ENCODE measurements at regions not wholly inside any gene's neighbourhood (a gene's known extent, or its start where the extent isn't known, plus 50 kb on each side); places are given as distances from the start of the nearest gene placed in this dataset.

DNA sequence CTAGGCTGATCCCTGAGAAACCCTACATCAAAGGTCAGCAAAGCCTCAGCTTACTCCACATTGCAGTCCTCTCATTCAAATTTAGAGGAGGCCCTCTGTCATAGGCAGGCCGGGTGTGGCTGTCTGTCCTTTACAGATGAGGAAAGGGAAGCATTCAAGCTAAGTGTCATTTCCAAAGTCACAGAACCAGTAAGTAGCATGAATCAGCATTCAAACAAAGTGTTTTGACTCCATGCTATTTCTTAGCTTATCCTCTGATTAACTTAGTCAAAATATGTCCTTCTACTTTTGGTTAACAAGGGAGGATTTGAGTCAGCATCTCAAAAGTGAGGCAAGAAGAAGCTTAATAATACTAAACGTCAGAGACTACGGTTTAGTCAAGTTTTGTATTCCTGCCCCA is 409.0 kb upstream of the POU3F3 start:
- Histone ChIP-seq H3K27ac (no peak overlapping the region), H3K4me3 (no peak overlapping the region), H3K9me3 (no peaks in the 10 kb centered on the region), H3K36me3 (no peaks in the 10 kb centered on the region), H3K27me3 (no peaks in the 10 kb centered on the region), H3K4me1 (no peaks in the 10 kb centered on the region)
- DNase-seq (ENCODE audit: extremely low spot score in 2 of 2) = no peak
- intact Hi-C loops (cut with DNase I) = no loop called here
- TF ChIP-seq CTCF (IDR thresholded peaks at IDR 0.05) = no peak
- TF ChIP-seq POLR2A (IDR thresholded peaks at IDR 0.05) = no peak
- TF ChIP-seq POLR2AphosphoS5 (IDR thresholded peaks at IDR 0.05; ENCODE audit: insufficient read depth in 1 of 2, low read depth in 1 of 2) = no peak

DNA sequence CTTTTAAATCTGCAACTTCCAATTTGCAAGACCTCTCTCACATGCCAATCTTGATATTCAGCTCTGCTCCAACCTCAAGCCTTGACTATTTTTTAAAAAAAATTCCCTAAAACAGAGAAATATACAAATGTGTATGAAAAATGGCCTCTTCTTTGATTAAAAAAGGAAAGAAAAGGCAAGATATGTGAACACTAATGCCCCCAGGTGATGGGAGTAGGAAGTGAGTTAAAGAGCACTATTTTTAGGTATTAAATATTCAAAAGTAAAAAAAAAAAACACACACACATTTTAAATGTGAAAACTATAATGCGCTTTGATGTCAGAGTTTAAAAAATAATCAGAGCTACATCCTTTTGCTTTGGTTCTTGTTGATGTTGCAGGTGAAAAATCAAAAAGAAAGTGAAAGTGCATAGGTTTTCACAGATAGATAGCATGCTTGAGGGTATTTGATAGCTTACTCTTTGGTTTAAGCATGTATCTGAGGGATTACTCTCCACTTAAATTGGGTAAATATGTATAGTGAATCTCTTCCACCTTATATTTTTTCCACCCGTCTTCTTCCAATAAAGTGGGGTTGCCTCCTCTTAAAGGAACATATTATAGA is 406.0 kb upstream of the POU3F3 start:
- Histone ChIP-seq H3K27ac (no peak overlapping the region), H3K4me1 (no peaks in the 10 kb centered on the region), H3K36me3 (no peaks in the 10 kb centered on the region), H3K4me3 (no peak overlapping the region), H3K9me3 (no peaks in the 10 kb centered on the region), H3K27me3 (no peaks in the 10 kb centered on the region)
- no peak for DNase-seq (ENCODE audit: extremely low spot score in 2 of 2)
- intact Hi-C loops (cut with DNase I) = no loop called here
- no peak for TF ChIP-seq POLR2AphosphoS5 (IDR thresholded peaks at IDR 0.05; ENCODE audit: insufficient read depth in 1 of 2, low read depth in 1 of 2)
- no peak for TF ChIP-seq POLR2A (IDR thresholded peaks at IDR 0.05)
- TF ChIP-seq CTCF (IDR thresholded peaks at IDR 0.05) = no peak

DNA sequence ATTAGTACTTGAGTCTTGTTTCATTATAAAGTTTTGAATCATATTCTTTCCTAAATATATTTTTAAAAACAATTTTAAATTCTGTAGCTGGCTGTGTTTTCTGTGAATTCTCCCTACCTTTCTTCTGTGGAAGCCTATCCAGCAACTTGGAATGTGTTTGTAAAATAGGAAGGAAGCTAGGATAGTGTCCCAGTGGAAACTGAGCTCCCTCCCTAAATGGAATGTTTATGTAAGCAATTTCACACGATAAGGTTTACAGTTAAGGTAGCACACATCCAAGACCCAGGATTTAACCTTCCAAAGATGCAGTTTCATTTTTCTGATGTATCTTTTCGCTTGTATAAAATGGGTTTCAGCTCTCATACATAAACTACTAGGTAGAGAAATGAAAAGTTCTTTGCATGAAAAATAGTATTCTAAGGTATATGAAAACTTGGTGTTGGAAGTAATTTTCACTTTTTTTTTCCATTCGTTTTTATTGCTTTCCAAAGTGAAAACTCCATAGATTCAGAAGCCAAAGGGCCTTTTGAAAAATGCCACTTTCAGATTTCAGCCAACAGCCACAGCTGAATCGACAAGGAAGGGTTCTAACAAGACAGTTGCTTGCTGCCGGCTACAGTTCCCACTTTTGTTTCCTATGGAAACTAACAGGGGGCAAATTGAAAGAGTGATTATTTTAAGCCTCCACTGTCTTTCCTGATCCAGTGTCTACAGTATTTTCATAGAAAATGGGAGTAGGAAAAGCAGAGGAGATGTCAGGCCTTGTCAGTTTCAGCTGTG is 405.1 kb upstream of the POU3F3 start:
- H3K9me3 ChIP-seq = no peaks in the 10 kb centered on the region
- intact Hi-C loops (cut with DNase I) = no loop called here

DNA sequence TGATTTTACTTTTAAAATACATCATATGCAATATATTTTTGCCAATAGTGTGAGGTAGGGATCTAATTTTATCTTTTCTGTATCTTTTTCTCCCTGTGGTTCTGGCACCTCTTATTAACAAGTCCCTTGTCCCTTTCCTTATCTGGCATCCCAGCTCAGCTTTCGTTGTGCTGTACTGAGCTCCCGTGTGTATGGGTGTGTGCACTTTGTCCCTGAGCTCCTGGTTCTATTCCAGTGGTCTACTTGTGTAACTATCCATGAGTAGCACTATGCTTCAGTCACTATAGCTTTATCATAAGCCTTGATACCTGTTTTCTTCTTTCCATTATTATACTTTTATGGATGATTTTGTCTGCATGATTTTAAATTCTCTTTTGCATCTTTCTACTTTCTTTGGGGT is 401.4 kb upstream of the POU3F3 start:
- no peaks in the 10 kb centered on the region for H3K36me3 ChIP-seq
- TF ChIP-seq POLR2A (IDR thresholded peaks at IDR 0.05) = no peak
- no peak for TF ChIP-seq CTCF (IDR thresholded peaks at IDR 0.05)
- TF ChIP-seq POLR2AphosphoS5 (IDR thresholded peaks at IDR 0.05; ENCODE audit: insufficient read depth in 1 of 2, low read depth in 1 of 2) = no peak
- no peak overlapping the region for H3K4me3 ChIP-seq
- no peak overlapping the region for H3K27ac ChIP-seq
- H3K9me3 ChIP-seq = no peaks in the 10 kb centered on the region
- no peaks in the 10 kb centered on the region for H3K27me3 ChIP-seq
- DNase-seq (ENCODE audit: extremely low spot score in 2 of 2) = no peak
- intact Hi-C loops (cut with DNase I) = no loop called here
- no peaks in the 10 kb centered on the region for H3K4me1 ChIP-seq

More for the DNA sequence above, 405.1 kb upstream of the POU3F3 start:
- H3K4me1 ChIP-seq = no peaks in the 10 kb centered on the region
- no peaks in the 10 kb centered on the region for H3K36me3 ChIP-seq
- no peaks in the 10 kb centered on the region for H3K27me3 ChIP-seq
- TF ChIP-seq CTCF (IDR thresholded peaks at IDR 0.05) (no peak), POLR2AphosphoS5 (IDR thresholded peaks at IDR 0.05; ENCODE audit: insufficient read depth in 1 of 2, low read depth in 1 of 2) (no peak), POLR2A (IDR thresholded peaks at IDR 0.05) (no peak)
- no peak overlapping the region for H3K27ac ChIP-seq
- no peak overlapping the region for H3K4me3 ChIP-seq
- no peak for DNase-seq (ENCODE audit: extremely low spot score in 2 of 2)

DNA sequence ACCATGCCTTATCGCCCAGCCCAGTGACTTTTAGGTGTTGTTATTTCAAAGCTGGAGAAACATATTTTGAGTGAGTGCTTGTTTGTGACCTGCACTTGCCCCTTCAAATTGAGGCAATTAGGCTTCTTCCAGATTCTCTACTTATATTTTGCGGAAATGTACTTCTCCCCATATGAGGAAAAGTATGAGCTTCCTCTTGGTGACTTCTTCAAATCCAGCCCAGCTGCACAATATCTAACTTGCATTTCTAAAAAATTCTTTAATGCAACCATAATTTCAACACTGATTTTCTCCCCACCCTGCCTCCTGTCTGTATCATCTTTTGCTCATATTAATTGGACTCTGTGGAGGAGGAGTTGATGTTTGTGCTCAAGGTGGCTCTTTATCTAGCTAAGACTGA is 391.2 kb upstream of the POU3F3 start:
- no peaks in the 10 kb centered on the region for H3K4me1 ChIP-seq
- H3K4me3 ChIP-seq = no peak overlapping the region
- intact Hi-C loops (cut with DNase I) = no loop called here
- no peak overlapping the region for H3K27ac ChIP-seq
- H3K36me3 ChIP-seq = no peaks in the 10 kb centered on the region
- no peaks in the 10 kb centered on the region for H3K9me3 ChIP-seq
- H3K27me3 ChIP-seq = no peaks in the 10 kb centered on the region
- no peak for DNase-seq (ENCODE audit: extremely low spot score in 2 of 2)
- TF ChIP-seq POLR2AphosphoS5 (IDR thresholded peaks at IDR 0.05; ENCODE audit: insufficient read depth in 1 of 2, low read depth in 1 of 2) (no peak), POLR2A (IDR thresholded peaks at IDR 0.05) (no peak), CTCF (IDR thresholded peaks at IDR 0.05) (no peak)
